ENCODE measurements at regions not wholly inside any gene's neighbourhood (a gene's known extent, or its start where the extent isn't known, plus 50 kb on each side); places are given as distances from the start of the nearest gene placed in this dataset.

GRCh38 chr9:115627511-115627910 is 509.6 kb upstream of the TNC start:
- Histone ChIP-seq H3K36me3 (no peaks in the 10 kb centered on the region), H3K27ac (no peak overlapping the region), H3K9me3 (replicated peaks) (no peaks in the 10 kb centered on the region), H3K4me1 (replicated peaks) (peaks cover 10% of the 10 kb centered on the region; the same call in 1 of the 2 replicates), H3K27me3 (replicated peaks) (no peaks in the 10 kb centered on the region), H3K4me3 (no peak overlapping the region)
- DNase-seq (ENCODE audit: low read depth in 1 of 2, low spot score in 2 of 2): no peak

- no peak for DNase-seq (ENCODE audit: low read depth in 1 of 2, low spot score in 2 of 2)
- Histone ChIP-seq H3K36me3 (no peaks in the 10 kb centered on the region), H3K27me3 (replicated peaks) (no peaks in the 10 kb centered on the region), H3K4me1 (replicated peaks) (peaks cover 10% of the 10 kb centered on the region; the same call in 1 of the 2 replicates), H3K4me3 (no peak overlapping the region), H3K9me3 (replicated peaks) (no peaks in the 10 kb centered on the region), H3K27ac (no peak overlapping the region)
These were observed 510.5 kb upstream of the TNC start for GRCh38 chr9:115628426-115628825.

GRCh38 chr9:115629879-115630840 is 512.2 kb upstream of the TNC start:
- Histone ChIP-seq H3K36me3 (no peaks in the 10 kb centered on the region), H3K9me3 (replicated peaks) (no peaks in the 10 kb centered on the region), H3K4me3 (no peak overlapping the region), H3K27me3 (replicated peaks) (no peaks in the 10 kb centered on the region), H3K4me1 (replicated peaks) (peaks cover 10% of the 10 kb centered on the region; the same call in 1 of the 2 replicates), H3K27ac (no peak overlapping the region)
- DNase-seq (ENCODE audit: low read depth in 1 of 2, low spot score in 2 of 2): no peak

- Histone ChIP-seq H3K36me3 (no peaks in the 10 kb centered on the region), H3K27ac (no peak overlapping the region), H3K4me1 (replicated peaks) (peaks cover 10% of the 10 kb centered on the region; the same call in 1 of the 2 replicates), H3K4me3 (no peak overlapping the region), H3K27me3 (replicated peaks) (no peaks in the 10 kb centered on the region), H3K9me3 (replicated peaks) (no peaks in the 10 kb centered on the region)
- DNase-seq (ENCODE audit: low read depth in 1 of 2, low spot score in 2 of 2): no peak
These were observed 514.4 kb upstream of the TNC start for GRCh38 chr9:115632391-115632790.

GRCh38 chr9:115633104-115633503 is 515.1 kb upstream of the TNC start:
- Histone ChIP-seq H3K4me1 (replicated peaks) (peaks cover 6% of the 10 kb centered on the region; the same call in 1 of the 2 replicates), H3K36me3 (no peaks in the 10 kb centered on the region), H3K27me3 (replicated peaks) (no peaks in the 10 kb centered on the region), H3K27ac (no peak overlapping the region), H3K4me3 (no peak overlapping the region), H3K9me3 (replicated peaks) (no peaks in the 10 kb centered on the region)
- DNase-seq (ENCODE audit: low read depth in 1 of 2, low spot score in 2 of 2): no peak

- H3K27me3 ChIP-seq (replicated peaks): no peaks in the 10 kb centered on the region
- H3K4me1 ChIP-seq (replicated peaks): peaks cover 5% of the 10 kb centered on the region
- no peaks in the 10 kb centered on the region for H3K36me3 ChIP-seq
- H3K27ac ChIP-seq: no peak overlapping the region
- H3K9me3 ChIP-seq (replicated peaks): no peaks in the 10 kb centered on the region
- no peak overlapping the region for H3K4me3 ChIP-seq
- DNase-seq (ENCODE audit: low read depth in 1 of 2, low spot score in 2 of 2): no peak
These were observed 517.8 kb upstream of the PAPPA start for GRCh38 chr9:115635680-115636383.

GRCh38 chr9:115636596-115636995 is 517.0 kb upstream of the PAPPA start:
- Histone ChIP-seq H3K27ac (no peak overlapping the region), H3K9me3 (replicated peaks) (no peaks in the 10 kb centered on the region), H3K36me3 (no peaks in the 10 kb centered on the region), H3K27me3 (replicated peaks) (no peaks in the 10 kb centered on the region), H3K4me1 (replicated peaks) (peaks cover 13% of the 10 kb centered on the region), H3K4me3 (no peak overlapping the region)
- DNase-seq (ENCODE audit: low read depth in 1 of 2, low spot score in 2 of 2): no peak

- Histone ChIP-seq H3K9me3 (replicated peaks) (0 out of 2 replicates have a peak, but pooled peaks cover 2% of the 10 kb centered on the region), H3K4me3 (no peak overlapping the region), H3K36me3 (no peaks in the 10 kb centered on the region), H3K27me3 (replicated peaks) (no peaks in the 10 kb centered on the region), H3K27ac (no peak overlapping the region), H3K4me1 (replicated peaks) (peaks cover 23% of the 10 kb centered on the region)
- DNase-seq (ENCODE audit: low read depth in 1 of 2, low spot score in 2 of 2): no peak
These were observed 515.9 kb upstream of the PAPPA start for GRCh38 chr9:115637661-115638060.

- Histone ChIP-seq H3K4me3 (no peak overlapping the region), H3K27ac (peak overlapping the region; percentile 63), H3K27me3 (replicated peaks) (no peaks in the 10 kb centered on the region), H3K4me1 (replicated peaks) (peaks cover 30% of the 10 kb centered on the region), H3K9me3 (replicated peaks) (0 out of 2 replicates have a peak, but pooled peaks cover 4% of the 10 kb centered on the region), H3K36me3 (no peaks in the 10 kb centered on the region)
- DNase-seq (ENCODE audit: low read depth in 1 of 2, low spot score in 2 of 2): peak in 1 of 2 experiments; percentile 75
These were observed 512.7 kb upstream of the PAPPA start for GRCh38 chr9:115640887-115641286.

GRCh38 chr9:115642285-115642684 is 511.3 kb upstream of the PAPPA start:
- Histone ChIP-seq H3K9me3 (replicated peaks) (0 out of 2 replicates have a peak, but pooled peaks cover 4% of the 10 kb centered on the region), H3K4me1 (replicated peaks) (peaks cover 30% of the 10 kb centered on the region), H3K27me3 (replicated peaks) (no peaks in the 10 kb centered on the region), H3K4me3 (no peak overlapping the region), H3K27ac (peak overlapping the region; percentile 52), H3K36me3 (no peaks in the 10 kb centered on the region)
- DNase-seq (ENCODE audit: low read depth in 1 of 2, low spot score in 2 of 2): peak in 1 of 2 experiments; percentile 67

GRCh38 chr9:115643948-115644727 is 509.5 kb upstream of the PAPPA start:
- Histone ChIP-seq H3K27ac (no peak overlapping the region), H3K4me1 (replicated peaks) (peaks cover 36% of the 10 kb centered on the region), H3K27me3 (replicated peaks) (no peaks in the 10 kb centered on the region), H3K9me3 (replicated peaks) (0 out of 2 replicates have a peak, but pooled peaks cover 4% of the 10 kb centered on the region), H3K36me3 (no peaks in the 10 kb centered on the region), H3K4me3 (no peak overlapping the region)
- DNase-seq (ENCODE audit: low read depth in 1 of 2, low spot score in 2 of 2): no peak

- peaks cover 33% of the 10 kb centered on the region for H3K4me1 ChIP-seq (replicated peaks)
- H3K4me3 ChIP-seq: no peak overlapping the region
- peak overlapping the region; percentile 97 for H3K27ac ChIP-seq
- no peaks in the 10 kb centered on the region for H3K9me3 ChIP-seq (replicated peaks)
- H3K36me3 ChIP-seq: no peaks in the 10 kb centered on the region
- no peaks in the 10 kb centered on the region for H3K27me3 ChIP-seq (replicated peaks)
- peak; percentile 73 to 80 for DNase-seq (ENCODE audit: low read depth in 1 of 2, low spot score in 2 of 2)
These were observed 503.6 kb upstream of the PAPPA start for GRCh38 chr9:115649991-115650472.

GRCh38 chr9:115650768-115651167 is 502.8 kb upstream of the PAPPA start:
- DNase-seq (ENCODE audit: low read depth in 1 of 2, low spot score in 2 of 2): peak in 1 of 2 experiments; percentile 81
- H3K4me3 ChIP-seq: no peak overlapping the region
- H3K36me3 ChIP-seq: no peaks in the 10 kb centered on the region
- peaks cover 33% of the 10 kb centered on the region for H3K4me1 ChIP-seq (replicated peaks)
- H3K27ac ChIP-seq: peak overlapping the region; percentile 97
- H3K27me3 ChIP-seq (replicated peaks): no peaks in the 10 kb centered on the region
- H3K9me3 ChIP-seq (replicated peaks): no peaks in the 10 kb centered on the region

Data from SJSA1 (cell line).